Transverse colon (tissue), 4 donors: ENCODE measurements at regions not wholly inside any gene's neighbourhood (a gene's known extent, or its start where the extent isn't known, plus 50 kb on each side); places are given as distances from the start of the nearest gene placed in this dataset.

Experiments
- DNase-seq: peaks from one replicate; pipeline ENCODE4 v3.0.0-alpha.2; 2019
- H3K27ac ChIP-seq, 4 donors: fragments of 200-600 bp; sonication (generic); 2 replicates each; pipeline ENCODE4 v1.5.1; 2016 to 2018; ENCODE audit warnings: inconsistent platforms in 4 of 4
- H3K27me3 ChIP-seq: fragments of 200-600 bp; sonication (generic); 2 replicates; pipeline ENCODE4 v1.5.1; 2017; ENCODE audit warnings: inconsistent platforms
- H3K36me3 ChIP-seq, 4 donors: fragments of 200-600 bp; sonication (generic); 2 replicates each; pipeline ENCODE4 v1.5.1; 2017 to 2019; ENCODE audit warnings: inconsistent platforms in 4 of 4
- H3K4me1 ChIP-seq, 4 donors: fragments of 200-600 bp; sonication (generic); 2 replicates each; pipeline ENCODE4 v1.5.1; 2017 to 2020; ENCODE audit warnings: inconsistent platforms in 4 of 4
- H3K4me3 ChIP-seq, 4 donors: fragments of 200-600 bp; sonication (generic); 1 replicate in 1 of 4; 2 replicates in 3 of 4; pipeline versions ENCODE4 v1.5.1 to v1.6.1; 2017 to 2019; ENCODE audit warnings: inconsistent platforms in 4 of 4
- H3K9me3 ChIP-seq, 2 donors: fragments of 200-600 bp; sonication (generic); 2 replicates each; pipeline ENCODE4 v1.5.1; 2017 to 2019; ENCODE audit warnings: inconsistent platforms in 2 of 2
- CTCF ChIP-seq, 5 experiments: fragments of 200-600 bp in 3 of 5; fragments of 450-650 bp in 2 of 5; sonication (generic) in 3 of 5; IDR thresholded peaks; 1 replicate in 2 of 5; 2 replicates in 3 of 5; pipeline ENCODE4 v1.5.1; 2016 to 2017; ENCODE audit warnings: antibody characterized with exemption in 5 of 5, inconsistent platforms in 3 of 5, mild to moderate bottlenecking in 2 of 5, moderate library complexity in 1 of 5
- EP300 ChIP-seq: sonication (generic); formaldehyde crosslinking; IDR thresholded peaks from one replicate; pipeline ENCODE4 v1.6.1; 2017; ENCODE audit warnings: antibody characterized with exemption, low read depth
- POLR2A ChIP-seq: fragments of 450-650 bp; IDR thresholded peaks from one replicate; pipeline ENCODE4 v1.6.1; 2016; ENCODE audit warnings: antibody characterized with exemption, mild to moderate bottlenecking, moderate library complexity
- POLR2AphosphoS5 ChIP-seq, 3 donors: sonication (generic); formaldehyde crosslinking; IDR thresholded peaks; one replicate each; pipeline ENCODE4 v1.6.1; 2016; ENCODE audit warnings: antibody characterized with exemption in 3 of 3
- WGBS, 2 donors: methylation state at CpG; one replicate each; pipeline ENCODE4 v1.1.5; 2018; ENCODE audit warnings: low coverage in 1 of 2; 5-methylcytosine and 5-hydroxymethylcytosine counted together
- in situ Hi-C, 4 donors: fragments of 200-750 bp; cut with MboI; loops; one replicate each; pipeline versions ENCODE4 v1.15.0 to v1.15.1; 2017; ENCODE audit warnings: low sequenced_read_pairs in 3 of 4, low pct_ligation_motif_present in 1 of 4, low pct_unique_long_range_greater_than_20kb in 1 of 4
- intact Hi-C: fragments of 100-400 bp; cut with DNase I; formaldehyde crosslinking; loops from one replicate; pipeline ENCODE4 v1.15.1; 2023; ENCODE audit warnings: low total_unique reads

GRCh38 chr6:153735761-153736160, 303.3 kb upstream of the OPRM1 start:
- no peak overlapping the region for H3K27ac ChIP-seq
- no peak for DNase-seq
- in situ Hi-C loops, result no loop called here
- no peaks in the 10 kb centered on the region for H3K27me3 ChIP-seq
- intact Hi-C loops, result no loop called here
- H3K4me1 ChIP-seq, result no peaks in the 10 kb centered on the region
- no peaks in the 10 kb centered on the region for H3K9me3 ChIP-seq
- H3K4me3 ChIP-seq, result no peak overlapping the region
- TF ChIP-seq POLR2AphosphoS5 (IDR thresholded peaks at IDR 0.05) (no peak), POLR2A (no peak), CTCF (IDR thresholded peaks at IDR 0.05) (no peak), EP300 (no peak)
- no peaks in the 10 kb centered on the region for H3K36me3 ChIP-seq
- WGBS, 2 donors, result 69% methylated on average over 5 of the region's 5 CpGs; no CpG with 5 or more reads in 1 of the 2 donors

GRCh38 chr6:153729189-153729588, 309.9 kb upstream of the OPRM1 start:
- no peak for DNase-seq
- H3K27me3 ChIP-seq, result no peaks in the 10 kb centered on the region
- H3K36me3 ChIP-seq, result no peaks in the 10 kb centered on the region
- no peaks in the 10 kb centered on the region for H3K9me3 ChIP-seq
- TF ChIP-seq EP300 (no peak), POLR2AphosphoS5 (IDR thresholded peaks at IDR 0.05) (no peak), POLR2A (no peak), CTCF (IDR thresholded peaks at IDR 0.05) (no peak)
- no peak overlapping the region for H3K4me3 ChIP-seq
- intact Hi-C loops (no loop called here), in situ Hi-C loops (no loop called here)
- 24 to 27% methylated on average over 2 of the region's 2 CpGs for WGBS, 2 donors
- H3K4me1 ChIP-seq, result no peaks in the 10 kb centered on the region
- no peak overlapping the region for H3K27ac ChIP-seq

- DNase-seq, result no peak
Observed at GRCh38 chr6:153727885-153728284, 311.2 kb upstream of the OPRM1 start.

GRCh38 chr6:153725456-153725855, 313.6 kb upstream of the OPRM1 start:
- H3K4me1 ChIP-seq, result no peaks in the 10 kb centered on the region
- H3K4me3 ChIP-seq, result no peak overlapping the region
- intact Hi-C loops (no loop called here), in situ Hi-C loops (no loop called here)
- 36 to 44% methylated on average over 3 of the region's 3 CpGs for WGBS, 2 donors
- no peaks in the 10 kb centered on the region for H3K9me3 ChIP-seq
- no peak overlapping the region for H3K27ac ChIP-seq
- no peaks in the 10 kb centered on the region for H3K36me3 ChIP-seq
- H3K27me3 ChIP-seq, result no peaks in the 10 kb centered on the region
- no peak for DNase-seq
- TF ChIP-seq CTCF (IDR thresholded peaks at IDR 0.05) (no peak), EP300 (no peak), POLR2AphosphoS5 (IDR thresholded peaks at IDR 0.05) (no peak), POLR2A (no peak)

More at GRCh38 chr6:153727885-153728284, 311.2 kb upstream of the OPRM1 start:
- H3K9me3 ChIP-seq, result no peaks in the 10 kb centered on the region
- 31% methylated on average over 1 of the region's 1 CpG; no CpG with 5 or more reads in 1 of the 2 donors for WGBS, 2 donors
- TF ChIP-seq EP300 (no peak), CTCF (IDR thresholded peaks at IDR 0.05) (no peak), POLR2AphosphoS5 (IDR thresholded peaks at IDR 0.05) (no peak), POLR2A (no peak)
- H3K4me1 ChIP-seq, result no peaks in the 10 kb centered on the region
- intact Hi-C loops (no loop called here), in situ Hi-C loops (no loop called here)
- H3K36me3 ChIP-seq, result no peaks in the 10 kb centered on the region
- H3K4me3 ChIP-seq, result no peak overlapping the region
- no peaks in the 10 kb centered on the region for H3K27me3 ChIP-seq
- H3K27ac ChIP-seq, result no peak overlapping the region
